SK-N-MC (cell line): ENCODE measurements at regions not wholly inside any gene's neighbourhood (a gene's known extent, or its start where the extent isn't known, plus 50 kb on each side); places are given as distances from the start of the nearest gene placed in this dataset.

ENCODE experiments used
- EZH2 ChIP-seq: fragments of 200-600 bp; sonication (generic); IDR thresholded peaks from one replicate; pipeline ENCODE4 v1.6.1; 2017; ENCODE audit warnings: antibody characterized with exemption
- FOXP2 ChIP-seq: optimal IDR thresholded peaks from 2 replicates; pipeline ENCODE3; 2011; ENCODE audit warnings: mild to moderate bottlenecking, moderate library complexity; ENCODE audit not compliant: insufficient read depth; ENCODE audit errors: extremely low read length, control extremely low read depth
- POLR2AphosphoS5 ChIP-seq: IDR thresholded peaks from 2 replicates; pipeline ENCODE4 v1.6.1; 2012; ENCODE audit warnings: mild to moderate bottlenecking, low read depth, low read length, borderline replicate concordance

- TF ChIP-seq EZH2 = no peak
- no peak for TF ChIP-seq POLR2AphosphoS5
- TF ChIP-seq FOXP2 = no peak
These were observed 625.9 kb upstream of the NRXN1 start for GRCh38 chr2:51657849-51658248.
